SW480 (cell line): ENCODE measurements at regions not wholly inside any gene's neighbourhood (a gene's known extent, or its start where the extent isn't known, plus 50 kb on each side); places are given as distances from the start of the nearest gene placed in this dataset.

Source experiments
- DNase-seq: peaks from one replicate; pipeline ENCODE4 v3.0.0-alpha.2; 2016; ENCODE audit warnings: low spot score

GRCh38 chr4:127082986-127083385 lies 549.8 kb upstream of the INTU start:
- no peak for DNase-seq

GRCh38 chr4:127084666-127085065 lies 548.1 kb upstream of the INTU start:
- no peak for DNase-seq

GRCh38 chr4:127097061-127097460 lies 535.7 kb upstream of the INTU start:
- DNase-seq: no peak

- no peak for DNase-seq
Observed at GRCh38 chr4:127102361-127102760, 530.4 kb upstream of the INTU start.

GRCh38 chr4:127103681-127104115 lies 529.1 kb upstream of the INTU start:
- no peak for DNase-seq

GRCh38 chr4:127113844-127114362 lies 518.9 kb upstream of the INTU start:
- DNase-seq: no peak

- DNase-seq: no peak
Observed at GRCh38 chr4:127118681-127119080, 514.1 kb upstream of the INTU start.

GRCh38 chr4:127120441-127121090 lies 512.2 kb upstream of the INTU start:
- DNase-seq: no peak

GRCh38 chr4:127124919-127125318 lies 507.8 kb upstream of the INTU start:
- DNase-seq: no peak

GRCh38 chr4:127126718-127127117 lies 506.0 kb upstream of the INTU start:
- DNase-seq: no peak

GRCh38 chr4:127131527-127131926 lies 501.2 kb upstream of the INTU start:
- no peak for DNase-seq

GRCh38 chr4:127134490-127134889 lies 498.3 kb upstream of the INTU start:
- DNase-seq: no peak

- no peak for DNase-seq
Observed at GRCh38 chr4:127138586-127138985, 494.2 kb upstream of the INTU start.

- no peak for DNase-seq
Observed at GRCh38 chr4:127139788-127140286, 492.9 kb upstream of the INTU start.

GRCh38 chr4:127140306-127140705 lies 492.5 kb upstream of the INTU start:
- DNase-seq: no peak

- no peak for DNase-seq
Observed at GRCh38 chr4:127141856-127142255, 490.9 kb upstream of the INTU start.

- no peak for DNase-seq
Observed at GRCh38 chr4:127143460-127144195, 489.1 kb upstream of the INTU start.

- DNase-seq: no peak
Observed at GRCh38 chr4:127145006-127145540, 487.7 kb upstream of the INTU start.

GRCh38 chr4:127148165-127148564 lies 484.6 kb upstream of the INTU start:
- DNase-seq: no peak

- no peak for DNase-seq
Observed at GRCh38 chr4:127149086-127149485, 483.7 kb upstream of the INTU start.

GRCh38 chr4:127151941-127152340 lies 480.8 kb upstream of the INTU start:
- DNase-seq: no peak

GRCh38 chr4:127155116-127155515 lies 477.6 kb upstream of the INTU start:
- no peak for DNase-seq

GRCh38 chr4:127155555-127155954 lies 477.2 kb upstream of the INTU start:
- no peak for DNase-seq
